SU-DHL-6 (cell line): ENCODE measurements at regions not wholly inside any gene's neighbourhood (a gene's known extent, or its start where the extent isn't known, plus 50 kb on each side); places are given as distances from the start of the nearest gene placed in this dataset.

Experiments used
- H2AFZ ChIP-seq: fragments of 200-600 bp; sonication (generic); 2 replicates; pipeline ENCODE4 v1.6.1; 2014; ENCODE audit warnings: low read depth, mild to moderate bottlenecking, moderate library complexity, mixed read lengths, antibody characterized with exemption, low read length; ENCODE audit not compliant: severe bottlenecking
- H3F3A ChIP-seq: fragments of 200-600 bp; shearing (Covaris generic); 2 replicates; pipeline ENCODE4 v1.6.0; 2016; ENCODE audit warnings: antibody characterized with exemption, mild to moderate bottlenecking; ENCODE audit not compliant: insufficient read depth
- H3K27ac ChIP-seq: fragments of 200-600 bp; sonication (generic); 2 replicates; pipeline ENCODE4 v1.5.1; 2016; ENCODE audit warnings: low read depth, mild to moderate bottlenecking, low read length, moderate library complexity, mixed read lengths
- H3K27me3 ChIP-seq: fragments of 200-600 bp; sonication (generic), shearing (Covaris generic); 2 replicates; pipeline ENCODE4 v1.6.0; 2014; ENCODE audit warnings: mild to moderate bottlenecking, low read length
- H3K36me3 ChIP-seq: fragments of 200-600 bp; sonication (generic); 2 replicates; pipeline ENCODE4 v1.6.1; 2014; ENCODE audit warnings: mild to moderate bottlenecking, low read length, mixed read lengths
- H3K4me2 ChIP-seq: fragments of 300-600, 200-600 bp; shearing (Covaris generic), sonication (generic); 2 replicates; pipeline ENCODE4 v1.6.0; 2014; ENCODE audit warnings: low read length, low read depth, mild to moderate bottlenecking; ENCODE audit not compliant: poor library complexity, severe bottlenecking
- H3K4me3 ChIP-seq: fragments of 200-600 bp; sonication (generic); 2 replicates; pipeline ENCODE4 v1.5.1; 2014; ENCODE audit warnings: antibody characterized with exemption, low read length, mild to moderate bottlenecking, mixed read lengths; ENCODE audit not compliant: insufficient read depth, poor library complexity, severe bottlenecking
- H3K79me2 ChIP-seq: fragments of 200-600 bp; sonication (generic); 2 replicates; pipeline ENCODE4 v1.6.1; 2014; ENCODE audit warnings: mild to moderate bottlenecking, low read length, moderate library complexity; ENCODE audit not compliant: insufficient read depth
- H3K9ac ChIP-seq: fragments of 200-600 bp; sonication (generic); 2 replicates; pipeline ENCODE4 v1.7.0; 2014; ENCODE audit warnings: mild to moderate bottlenecking, low read length
- H3K9me2 ChIP-seq: fragments of 200-600 bp; sonication (generic); replicated peaks from 2 replicates; pipeline ENCODE4 v1.6.1; 2014; ENCODE audit warnings: low read length; ENCODE audit not compliant: insufficient read depth
- H3K9me3 ChIP-seq: fragments of 200-600 bp; sonication (generic); 2 replicates; pipeline ENCODE4 v1.6.1; 2014; ENCODE audit warnings: low read length, mixed read lengths; ENCODE audit not compliant: insufficient read depth
- H4K20me1 ChIP-seq: fragments of 200-600 bp; sonication (generic); 2 replicates; pipeline ENCODE4 v1.6.1; 2014; ENCODE audit warnings: low read depth, mild to moderate bottlenecking, antibody characterized with exemption, low read length, moderate library complexity, mixed read lengths
- EZH2phosphoT487 ChIP-seq: fragments of 200-600 bp; sonication (generic), shearing (Covaris generic); conservative IDR thresholded peaks from 2 replicates; pipeline ENCODE4 v1.6.1; 2018; ENCODE audit warnings: mild to moderate bottlenecking, antibody characterized with exemption, low read length, moderate library complexity, mixed read lengths
- TF ChIP-seq, protein P1 (sequence below): fragments of 200-600 bp; sonication (generic); IDR thresholded peaks from one replicate; pipeline ENCODE4 v1.5.1; 2017; ENCODE audit warnings: antibody characterized with exemption, mild to moderate bottlenecking, low read length, moderate library complexity; ENCODE audit not compliant: insufficient read depth, poor library complexity, severe bottlenecking

DNA sequence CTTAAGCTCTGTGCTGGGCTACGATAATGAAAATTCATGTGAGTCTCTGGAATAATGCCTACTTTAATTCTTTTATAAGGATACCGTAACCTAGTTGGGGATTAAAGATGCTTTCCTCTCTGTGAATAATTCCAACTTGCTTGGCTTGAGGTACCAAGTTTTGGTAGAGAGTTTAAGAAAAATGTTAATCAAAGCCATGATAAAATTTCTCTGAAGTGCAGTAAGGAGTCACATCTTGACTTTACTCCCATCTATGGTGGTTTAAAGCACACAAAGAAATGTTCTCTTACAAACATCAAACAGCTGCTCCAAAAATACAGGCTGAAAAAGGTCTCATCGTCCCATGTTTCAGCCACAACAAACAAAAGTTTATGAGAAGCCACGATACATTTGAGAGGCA, 284.8 kb upstream of the TBX3 start:
- no peak for TF ChIP-seq EZH2phosphoT487
- TF ChIP-seq, protein P1, sequence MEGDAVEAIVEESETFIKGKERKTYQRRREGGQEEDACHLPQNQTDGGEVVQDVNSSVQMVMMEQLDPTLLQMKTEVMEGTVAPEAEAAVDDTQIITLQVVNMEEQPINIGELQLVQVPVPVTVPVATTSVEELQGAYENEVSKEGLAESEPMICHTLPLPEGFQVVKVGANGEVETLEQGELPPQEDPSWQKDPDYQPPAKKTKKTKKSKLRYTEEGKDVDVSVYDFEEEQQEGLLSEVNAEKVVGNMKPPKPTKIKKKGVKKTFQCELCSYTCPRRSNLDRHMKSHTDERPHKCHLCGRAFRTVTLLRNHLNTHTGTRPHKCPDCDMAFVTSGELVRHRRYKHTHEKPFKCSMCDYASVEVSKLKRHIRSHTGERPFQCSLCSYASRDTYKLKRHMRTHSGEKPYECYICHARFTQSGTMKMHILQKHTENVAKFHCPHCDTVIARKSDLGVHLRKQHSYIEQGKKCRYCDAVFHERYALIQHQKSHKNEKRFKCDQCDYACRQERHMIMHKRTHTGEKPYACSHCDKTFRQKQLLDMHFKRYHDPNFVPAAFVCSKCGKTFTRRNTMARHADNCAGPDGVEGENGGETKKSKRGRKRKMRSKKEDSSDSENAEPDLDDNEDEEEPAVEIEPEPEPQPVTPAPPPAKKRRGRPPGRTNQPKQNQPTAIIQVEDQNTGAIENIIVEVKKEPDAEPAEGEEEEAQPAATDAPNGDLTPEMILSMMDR = no peak
- H3K9me2 ChIP-seq = no peaks in the 10 kb centered on the region
- H3K36me3 ChIP-seq = no peaks in the 10 kb centered on the region
- no peaks in the 10 kb centered on the region for H3K79me2 ChIP-seq
- no peak overlapping the region for H3K27ac ChIP-seq
- H3K9ac ChIP-seq = no peak overlapping the region
- H3K9me3 ChIP-seq = no peaks in the 10 kb centered on the region
- H3K4me2 ChIP-seq = no peak overlapping the region
- no peaks in the 10 kb centered on the region for H3F3A ChIP-seq
- H3K4me3 ChIP-seq = no peak overlapping the region
- no peaks in the 10 kb centered on the region for H4K20me1 ChIP-seq
- H2AFZ ChIP-seq = no peak overlapping the region
- H3K27me3 ChIP-seq = no peaks in the 10 kb centered on the region

DNA sequence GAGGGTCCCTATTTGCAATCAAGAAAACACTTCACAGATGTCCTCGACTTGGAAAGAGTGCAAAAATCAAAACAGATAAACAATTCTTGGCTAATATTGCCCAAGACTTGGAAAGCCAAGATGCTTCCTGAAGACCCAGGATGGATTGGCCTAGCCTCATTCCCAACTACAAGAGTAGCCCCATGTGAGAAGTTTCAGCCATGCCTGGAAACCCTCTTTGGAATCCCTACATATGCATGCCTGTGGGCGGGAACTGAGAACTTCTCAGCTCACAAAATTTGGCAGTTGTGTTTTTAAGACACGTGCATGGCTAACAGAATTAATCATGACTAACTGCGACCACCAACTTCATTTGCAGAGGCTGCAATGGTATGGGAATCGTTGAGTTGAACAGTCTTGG, 283.2 kb upstream of the TBX3 start:
- no peak for TF ChIP-seq EZH2phosphoT487
- TF ChIP-seq, protein P1 = no peak
- Histone ChIP-seq H3K27me3 (no peaks in the 10 kb centered on the region), H3K36me3 (no peaks in the 10 kb centered on the region), H4K20me1 (no peaks in the 10 kb centered on the region), H3K27ac (no peak overlapping the region), H3K9ac (no peak overlapping the region), H3K4me2 (no peak overlapping the region), H2AFZ (no peak overlapping the region), H3K79me2 (no peaks in the 10 kb centered on the region), H3K4me3 (no peak overlapping the region), H3F3A (no peaks in the 10 kb centered on the region), H3K9me3 (no peaks in the 10 kb centered on the region), H3K9me2 (no peaks in the 10 kb centered on the region)

DNA sequence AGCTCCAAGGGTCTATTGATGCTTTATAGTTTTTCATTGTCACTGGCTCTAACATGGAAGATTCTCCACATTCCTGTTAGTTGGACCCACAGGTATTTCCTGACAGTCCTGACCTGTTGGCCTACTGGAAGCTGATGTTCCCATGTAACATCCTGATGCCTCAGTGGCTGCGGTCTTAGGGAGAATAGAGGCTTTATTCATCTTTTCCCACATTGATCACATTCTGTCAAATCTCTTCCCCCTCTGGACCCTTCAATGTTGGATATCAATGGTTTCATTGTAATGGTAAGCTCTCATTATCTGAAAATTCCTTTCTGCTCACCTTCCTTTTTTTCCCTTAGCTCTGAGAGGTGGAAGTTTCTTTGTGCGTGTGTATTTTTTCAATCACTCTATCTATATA, 280.9 kb upstream of the TBX3 start:
- H3K79me2 ChIP-seq = no peaks in the 10 kb centered on the region
- no peak overlapping the region for H3K4me3 ChIP-seq
- H3K9me2 ChIP-seq = no peaks in the 10 kb centered on the region
- H3K4me2 ChIP-seq = no peak overlapping the region
- no peak overlapping the region for H3K9ac ChIP-seq
- TF ChIP-seq, protein P1 = no peak
- no peak for TF ChIP-seq EZH2phosphoT487
- no peaks in the 10 kb centered on the region for H3K9me3 ChIP-seq
- H3K36me3 ChIP-seq = no peaks in the 10 kb centered on the region
- no peak overlapping the region for H2AFZ ChIP-seq
- H4K20me1 ChIP-seq = no peaks in the 10 kb centered on the region
- H3F3A ChIP-seq = no peaks in the 10 kb centered on the region
- no peak overlapping the region for H3K27ac ChIP-seq
- no peaks in the 10 kb centered on the region for H3K27me3 ChIP-seq

- no peak overlapping the region for H3K9ac ChIP-seq
- H3K4me3 ChIP-seq = no peak overlapping the region
- H3K79me2 ChIP-seq = no peaks in the 10 kb centered on the region
- H2AFZ ChIP-seq = no peak overlapping the region
- H3K9me2 ChIP-seq = no peaks in the 10 kb centered on the region
- H4K20me1 ChIP-seq = no peaks in the 10 kb centered on the region
- H3F3A ChIP-seq = no peaks in the 10 kb centered on the region
- TF ChIP-seq EZH2phosphoT487 = no peak
- TF ChIP-seq, protein P1 = no peak
- H3K9me3 ChIP-seq = no peaks in the 10 kb centered on the region
- no peaks in the 10 kb centered on the region for H3K36me3 ChIP-seq
- H3K27ac ChIP-seq = no peak overlapping the region
- no peak overlapping the region for H3K4me2 ChIP-seq
- H3K27me3 ChIP-seq = no peaks in the 10 kb centered on the region
Measured at GRCh38 chr12:114963846-114964245, 279.9 kb upstream of the TBX3 start.
